DMS79 (cell line): ENCODE measurements at regions not wholly inside any gene's neighbourhood (a gene's known extent, or its start where the extent isn't known, plus 50 kb on each side); places are given as distances from the start of the nearest gene placed in this dataset.
"Not testable (repeated sequence)": the region's sequence is repeated elsewhere in the genome, so short reads cannot be mapped to it uniquely, and the experiment has no call there.

Experiments
- DNase-seq: peaks from one replicate; lab custom pipeline; 2025; lab: John Stamatoyannopoulos, UW

- DNase-seq = no peak
These were observed 251.1 kb upstream of the TBX18 start for GRCh38 chr6:85015396-85015990.

GRCh38 chr6:85010865-85011264 is 246.5 kb upstream of the TBX18 start:
- no peak for DNase-seq

DNA sequence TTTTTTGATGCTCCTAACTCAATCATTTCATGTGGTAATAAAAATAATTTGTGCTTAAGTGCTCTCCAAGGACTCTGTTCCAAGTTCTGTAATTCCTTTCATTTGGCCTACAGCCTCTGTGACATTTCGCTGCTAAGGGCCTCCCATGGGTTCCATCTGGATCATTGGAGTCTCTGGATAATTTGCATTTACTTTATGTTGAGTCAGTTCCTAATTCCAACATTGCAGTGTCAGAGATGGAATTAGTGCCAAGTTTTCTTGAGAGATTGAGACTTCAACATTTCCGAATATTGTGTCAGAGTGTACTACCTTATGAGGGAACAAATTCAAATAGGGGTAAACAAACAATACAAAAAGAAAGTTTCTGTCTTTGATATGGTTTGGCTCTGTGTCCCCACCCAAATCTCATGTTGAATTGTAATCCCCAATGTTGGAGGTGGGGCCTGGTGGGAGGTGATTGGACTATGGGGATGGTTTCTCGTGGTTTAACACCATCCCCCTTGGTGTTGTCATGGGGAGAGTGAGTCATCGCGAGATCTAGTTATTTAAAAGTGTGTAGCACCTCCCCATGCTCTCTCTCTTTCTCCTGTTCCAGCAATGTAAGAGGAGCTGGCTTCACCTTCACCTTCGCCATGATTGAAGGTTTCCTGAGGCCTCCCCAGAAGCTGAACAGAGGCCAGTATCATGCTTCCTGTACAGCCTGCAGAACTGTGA is 244.1 kb upstream of the TBX18 start:
- DNase-seq = no peak

DNA sequence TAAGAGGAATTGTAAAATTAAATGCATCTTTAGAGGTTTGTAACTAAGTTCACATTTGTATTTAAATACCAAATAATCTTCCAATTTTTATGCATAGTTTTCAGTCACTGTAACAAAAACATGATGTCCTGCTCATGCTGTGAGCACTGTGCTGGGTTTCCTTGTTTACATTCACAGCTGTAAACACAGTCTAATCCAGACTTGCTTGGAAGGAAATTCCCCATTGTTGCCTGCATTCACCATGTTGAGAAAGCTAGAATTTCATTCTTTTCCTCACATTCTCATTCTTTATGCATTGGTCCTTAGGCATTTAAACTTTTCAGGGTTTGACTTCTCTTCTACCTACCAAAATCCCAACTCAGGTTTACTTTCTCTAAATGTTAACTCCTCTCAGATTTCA is 242.0 kb upstream of the TBX18 start:
- DNase-seq = no peak

DNA sequence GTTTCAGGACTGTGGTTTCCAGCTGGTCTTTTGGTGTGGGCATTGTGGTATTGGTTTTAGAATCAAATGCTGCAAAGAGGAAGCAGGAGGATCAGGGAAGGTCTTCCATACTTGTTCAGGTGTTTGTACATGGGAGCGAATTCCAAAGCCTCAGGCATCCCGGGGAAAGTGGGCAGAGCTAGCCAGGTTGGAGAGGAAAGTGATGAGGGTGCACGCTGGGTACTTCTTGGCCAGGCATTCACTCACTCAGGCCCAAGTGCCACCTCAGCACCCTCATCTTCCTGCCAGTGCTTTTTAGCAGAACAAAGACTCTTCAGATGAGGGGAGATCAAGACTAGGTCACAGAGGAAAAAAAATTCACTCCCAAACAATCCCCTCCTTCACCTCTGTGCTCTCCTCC is 241.1 kb upstream of the TBX18 start:
- DNase-seq = no peak

- no peak for DNase-seq
These were observed 240.1 kb upstream of the TBX18 start for GRCh38 chr6:85004361-85004995.

GRCh38 chr6:85002847-85003246 is 238.4 kb upstream of the TBX18 start:
- DNase-seq = no peak

DNA sequence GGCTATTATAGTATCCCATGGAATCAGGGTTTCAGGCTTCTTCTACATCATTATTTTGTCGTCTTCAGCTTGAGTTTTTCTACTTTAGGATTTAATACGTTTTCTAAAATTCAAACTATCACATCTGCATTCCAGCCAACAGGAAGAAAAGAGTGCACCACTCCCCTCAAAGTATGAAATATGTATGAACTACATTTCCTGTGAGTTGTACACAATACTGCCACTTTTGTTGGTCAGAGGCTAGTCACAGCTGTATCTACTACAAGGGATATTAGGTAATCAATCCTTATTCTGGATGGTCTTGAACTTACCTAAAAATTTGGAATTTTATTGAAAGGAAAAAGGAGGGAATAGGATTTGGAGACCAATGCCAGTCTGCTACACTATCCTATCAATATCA is 235.6 kb upstream of the TBX18 start:
- no peak for DNase-seq

DNA sequence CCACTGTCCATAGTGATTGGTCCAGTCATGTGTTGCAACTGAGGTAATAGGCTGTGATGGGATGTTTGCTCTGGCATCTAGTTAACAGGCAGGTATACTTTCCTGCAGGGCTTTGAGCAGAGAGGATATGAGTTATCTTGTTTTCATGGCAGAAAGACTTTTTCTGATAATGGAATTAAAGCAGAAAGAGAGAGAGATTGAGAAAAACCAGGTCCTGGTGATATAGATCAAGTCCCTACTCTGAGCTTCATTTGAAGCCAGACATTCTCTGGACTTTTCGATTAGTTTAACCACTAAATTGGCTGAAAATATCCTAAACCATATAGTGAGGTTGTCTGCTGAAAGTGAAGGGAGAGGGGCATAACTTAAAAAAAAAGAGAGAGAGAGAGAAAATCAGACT is 233.8 kb upstream of the TBX18 start:
- DNase-seq = no peak

- not testable (repeated sequence) for DNase-seq
These were observed 224.4 kb upstream of the TBX18 start for GRCh38 chr6:84988766-84989165.

DNA sequence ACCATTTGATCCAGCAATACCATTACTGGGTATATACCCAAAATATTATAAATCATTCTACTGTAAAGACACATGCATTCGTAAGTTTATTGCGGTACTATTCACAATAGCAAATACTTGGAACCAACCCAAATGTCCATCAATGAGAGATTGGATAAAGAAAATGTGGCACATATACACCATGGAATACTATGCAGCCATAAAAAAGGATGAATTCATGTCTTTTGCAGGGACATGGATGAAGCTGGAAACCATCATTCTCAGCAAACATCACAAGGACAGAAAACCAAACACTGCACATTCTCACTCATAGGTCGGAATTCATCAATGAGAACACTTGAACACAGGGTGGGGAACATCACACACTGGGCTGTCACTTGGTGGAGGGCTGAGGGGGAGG is 221.1 kb upstream of the TBX18 start:
- DNase-seq = not testable (repeated sequence)

DNA sequence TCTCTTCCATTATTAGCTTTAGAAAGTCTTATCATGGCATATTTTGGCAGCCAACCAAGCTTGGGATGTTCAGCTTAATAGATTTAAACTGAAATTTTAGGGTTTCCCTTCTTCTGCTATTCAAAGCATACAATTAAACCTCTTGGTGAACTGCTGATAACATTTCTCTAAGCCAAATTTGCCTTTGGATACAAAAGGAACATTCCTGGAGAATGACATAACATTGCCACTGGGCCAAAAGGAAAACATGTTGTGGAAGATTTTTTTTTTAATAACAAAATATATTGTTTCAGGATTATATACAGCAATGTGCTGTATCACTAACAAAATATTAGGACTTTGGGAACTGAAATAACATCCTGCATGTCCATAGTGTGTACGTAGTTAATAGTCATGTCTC is 215.1 kb upstream of the TBX18 start:
- DNase-seq = no peak

DNA sequence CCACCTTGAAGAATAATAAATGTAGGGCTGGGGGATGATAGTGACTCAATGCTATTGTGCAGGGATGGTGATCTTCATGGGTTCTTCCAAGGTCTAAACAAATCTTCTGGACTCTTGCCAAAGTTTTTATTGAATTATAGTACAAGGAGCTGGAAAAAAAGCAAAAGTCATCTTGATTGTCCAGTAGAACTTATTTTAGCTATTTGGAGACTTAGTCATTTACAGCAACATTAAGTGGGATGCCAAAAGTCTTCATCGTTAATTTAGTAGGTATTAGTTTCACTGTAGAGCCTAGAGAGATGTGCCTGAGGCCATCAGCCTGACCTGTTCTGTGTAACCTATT is 212.9 kb upstream of the TBX18 start:
- no peak for DNase-seq

- no peak for DNase-seq
These were observed 212.3 kb upstream of the TBX18 start for GRCh38 chr6:84976526-84977362.

GRCh38 chr6:84975316-84975715 is 210.9 kb upstream of the TBX18 start:
- DNase-seq = no peak

- DNase-seq = no peak
These were observed 209.2 kb upstream of the TBX18 start for GRCh38 chr6:84973606-84974005.

- no peak for DNase-seq
These were observed 203.6 kb upstream of the TBX18 start for GRCh38 chr6:84967965-84968364.

- no peak for DNase-seq
These were observed 203.0 kb upstream of the TBX18 start for GRCh38 chr6:84967389-84967788.

GRCh38 chr6:84953111-84953755 is 188.8 kb upstream of the TBX18 start:
- no peak for DNase-seq

GRCh38 chr6:84944926-84945325 is 180.5 kb upstream of the TBX18 start:
- not testable (repeated sequence) for DNase-seq

DNA sequence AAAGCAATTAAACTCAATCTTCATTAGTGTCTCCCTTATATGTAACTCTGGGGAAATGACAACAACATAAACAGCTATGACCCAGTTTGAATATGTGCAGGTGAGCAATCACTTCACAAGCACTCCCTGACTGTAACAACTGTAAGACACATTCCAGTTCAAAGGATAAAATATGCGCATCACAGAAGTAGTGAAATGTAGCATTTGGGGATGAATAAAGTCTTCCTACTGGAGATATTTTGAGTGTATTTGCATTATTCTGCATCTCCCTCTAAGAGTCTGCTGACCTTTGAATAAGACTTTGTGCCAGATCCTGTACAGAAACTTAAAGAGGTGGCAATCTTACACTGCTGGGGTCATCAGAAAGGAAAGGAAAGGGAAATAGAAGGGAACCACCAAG is 179.5 kb upstream of the TBX18 start:
- no peak for DNase-seq

- not testable (repeated sequence) for DNase-seq
These were observed 177.2 kb upstream of the TBX18 start for GRCh38 chr6:84941609-84942008.
